H9 (cell line): ENCODE measurements at regions not wholly inside any gene's neighbourhood (a gene's known extent, or its start where the extent isn't known, plus 50 kb on each side); places are given as distances from the start of the nearest gene placed in this dataset.

ENCODE experiments used
- DNase-seq: peaks from one replicate; pipeline ENCODE4 v3.0.0-alpha.2; 2017
- H2AFZ ChIP-seq: one replicate; pipeline ENCODE4 v1.6.1; 2013; ENCODE audit warnings: mild to moderate bottlenecking, low read length, control low read depth, moderate library complexity
- H2AK5ac ChIP-seq: 2 replicates; pipeline ENCODE4 v1.6.1; 2013; ENCODE audit warnings: low read length, control low read depth, mixed read lengths; ENCODE audit not compliant: insufficient read length
- H2BK120ac ChIP-seq: one replicate; pipeline ENCODE4 v1.6.1; 2013; ENCODE audit warnings: low read depth, mild to moderate bottlenecking, low read length, control low read depth, inconsistent platforms; ENCODE audit not compliant: poor library complexity, severe bottlenecking
- H2BK12ac ChIP-seq: 2 replicates; pipeline ENCODE4 v1.6.1; 2013; ENCODE audit warnings: low read length, control low read depth, mixed read lengths, low read depth; ENCODE audit not compliant: insufficient read length
- H2BK15ac ChIP-seq: 2 replicates; pipeline ENCODE4 v1.6.1; 2013; ENCODE audit warnings: low read depth, low read length, control low read depth
- H2BK20ac ChIP-seq: one replicate; pipeline ENCODE4 v1.6.1; 2013; ENCODE audit warnings: low read depth, mild to moderate bottlenecking, low read length, control low read depth, inconsistent platforms; ENCODE audit not compliant: poor library complexity, severe bottlenecking
- H2BK5ac ChIP-seq: 2 replicates; pipeline ENCODE4 v1.6.1; 2013; ENCODE audit warnings: low read length, control low read depth, mixed read lengths; ENCODE audit not compliant: insufficient read length
- H3K14ac ChIP-seq: 2 replicates; pipeline ENCODE4 v1.6.1; 2013; ENCODE audit warnings: low read length, control low read depth; ENCODE audit not compliant: insufficient read depth
- H3K18ac ChIP-seq: 2 replicates; pipeline ENCODE4 v1.6.1; 2013; ENCODE audit warnings: low read depth, mild to moderate bottlenecking, mixed read lengths, low read length, control low read depth; ENCODE audit not compliant: insufficient read length
- H3K23ac ChIP-seq: 2 replicates; pipeline ENCODE4 v1.6.1; 2013; ENCODE audit warnings: low read length, control low read depth, mixed read lengths, low read depth; ENCODE audit not compliant: insufficient read length
- H3K23me2 ChIP-seq: 2 replicates; pipeline ENCODE4 v1.6.1; 2013; ENCODE audit warnings: low read depth, mild to moderate bottlenecking, mixed read lengths, low read length, control low read depth; ENCODE audit not compliant: insufficient read length, poor library complexity, severe bottlenecking
- H3K27ac ChIP-seq: 2 replicates; pipeline ENCODE4 v1.5.1; 2013; ENCODE audit warnings: low read length, control low read depth, mixed read lengths, low read depth; ENCODE audit not compliant: insufficient read length
- H3K27me3 ChIP-seq: 2 replicates; pipeline ENCODE4 v1.6.1; 2013; ENCODE audit warnings: low read length, control low read depth, inconsistent platforms; ENCODE audit not compliant: insufficient read depth
- H3K4ac ChIP-seq: 2 replicates; pipeline ENCODE4 v1.6.1; 2013; ENCODE audit warnings: low read depth, mild to moderate bottlenecking, control low read depth, inconsistent platforms, low read length, moderate library complexity
- H3K4me1 ChIP-seq: 2 replicates; pipeline ENCODE4 v1.6.1; 2013; ENCODE audit warnings: low read length, control low read depth, inconsistent platforms; ENCODE audit not compliant: insufficient read depth
- H3K4me2 ChIP-seq: 2 replicates; pipeline ENCODE4 v1.6.1; 2013; ENCODE audit warnings: low read length, control low read depth, mixed read lengths; ENCODE audit not compliant: insufficient read length, insufficient read depth
- H3K56ac ChIP-seq: 2 replicates; pipeline ENCODE4 v1.6.1; 2013; ENCODE audit warnings: low read depth, mild to moderate bottlenecking, mixed read lengths, low read length, control low read depth; ENCODE audit not compliant: insufficient read length
- H3K79me1 ChIP-seq: 2 replicates; pipeline ENCODE4 v1.6.1; 2013; ENCODE audit warnings: low read depth, mild to moderate bottlenecking, moderate library complexity, low read length, control low read depth, inconsistent platforms; ENCODE audit not compliant: insufficient read depth, poor library complexity, severe bottlenecking
- H3K79me2 ChIP-seq: 2 replicates; pipeline ENCODE4 v1.6.1; 2013; ENCODE audit warnings: low read length, control low read depth, inconsistent platforms; ENCODE audit not compliant: insufficient read depth
- H3K9ac ChIP-seq: 2 replicates; pipeline ENCODE4 v1.6.1; 2013; ENCODE audit warnings: low read length, control low read depth, mixed read lengths; ENCODE audit not compliant: insufficient read length; ENCODE audit errors: extremely low read depth
- H3K9me3 ChIP-seq: one replicate; pipeline ENCODE4 v1.6.1; 2013; ENCODE audit warnings: low read depth, low read length, inconsistent platforms; ENCODE audit not compliant: control insufficient read depth
- H3T11ph ChIP-seq: one replicate; pipeline ENCODE4 v1.6.1; 2013; ENCODE audit warnings: mild to moderate bottlenecking, low read length, control low read depth, inconsistent platforms
- H4K20me1 ChIP-seq: one replicate; pipeline ENCODE4 v1.6.1; 2013; ENCODE audit not compliant: control insufficient read depth, insufficient read length, insufficient read depth
- H4K5ac ChIP-seq: 2 replicates; pipeline ENCODE4 v1.6.1; 2013; ENCODE audit warnings: low read depth, mild to moderate bottlenecking, mixed read lengths, low read length, control low read depth; ENCODE audit not compliant: insufficient read length
- H4K8ac ChIP-seq: replicated peaks from 2 replicates; pipeline ENCODE4 v1.6.1; 2013; ENCODE audit warnings: low read length, control low read depth, mixed read lengths, low read depth; ENCODE audit not compliant: insufficient read length
- H4K91ac ChIP-seq: 2 replicates; pipeline ENCODE4 v1.6.1; 2013; ENCODE audit warnings: low read depth, mild to moderate bottlenecking, moderate library complexity, mixed read lengths, low read length, control low read depth; ENCODE audit not compliant: insufficient read length
- H3K27ac Mint-ChIP-seq, 3 experiments: 2 replicates in 2 of 3; 3 replicates in 1 of 3; pipeline ENCODE4 v1.8.0; 2020 to 2021; ENCODE audit warnings: mixed read lengths in 3 of 3, mild to moderate bottlenecking in 1 of 3, moderate library complexity in 1 of 3
- H3K27me3 Mint-ChIP-seq: 2 replicates; pipeline ENCODE4 v1.8.0; 2021; ENCODE audit warnings: low read depth, mild to moderate bottlenecking, moderate library complexity, mixed read lengths
- H3K36me3 Mint-ChIP-seq, 3 experiments: 2 replicates in 2 of 3; 3 replicates in 1 of 3; pipeline ENCODE4 v1.8.0; 2020 to 2021; ENCODE audit warnings: low read depth in 3 of 3, mixed read lengths in 3 of 3; ENCODE audit not compliant: insufficient read depth in 1 of 3
- H3K4me1 Mint-ChIP-seq, 2 experiments: 2 replicates each; pipeline ENCODE4 v1.8.0; 2020; ENCODE audit warnings: mixed read lengths in 2 of 2
- H3K4me3 Mint-ChIP-seq, 2 experiments: 2 replicates in 1 of 2; 3 replicates in 1 of 2; pipeline ENCODE4 v1.8.0; 2020 to 2021; ENCODE audit warnings: mild to moderate bottlenecking in 2 of 2, mixed read lengths in 2 of 2, moderate library complexity in 1 of 2
- H3K9me3 Mint-ChIP-seq, 2 experiments: 2 replicates in 1 of 2; 3 replicates in 1 of 2; pipeline ENCODE4 v1.8.0; 2020; ENCODE audit warnings: mild to moderate bottlenecking in 2 of 2, mixed read lengths in 2 of 2, moderate library complexity in 1 of 2
- CTCF ChIP-seq: fragments of 200-600 bp; sonication (generic); conservative IDR thresholded peaks from 3 replicates; pipeline ENCODE4 v1.8.0; 2021; ENCODE audit warnings: antibody characterized with exemption, mild to moderate bottlenecking
- WGBS: extraction: QIAGEN DNeasy Blood & Tissue Kit; methylation state at CpG from one replicate; pipeline ENCODE4 v1.1.7; 2013; ENCODE audit warnings: missing lambda C conversion rate, low lambda C conversion rate, mixed read lengths; ENCODE audit not compliant: insufficient read length; ENCODE audit errors: extremely low coverage; 5-methylcytosine and 5-hydroxymethylcytosine counted together

- no peak overlapping the region for H3K14ac ChIP-seq
- H3K27ac ChIP-seq, result no peak overlapping the region
- H3K56ac ChIP-seq, result no peak overlapping the region
- H3K4me2 ChIP-seq, result no peak overlapping the region
- no peaks in the 10 kb centered on the region for H3K79me1 ChIP-seq
- H4K8ac ChIP-seq, result no peak overlapping the region
- H3K4me3 Mint-ChIP-seq, result no peak overlapping the region; a peak in 1 of 5 replicates
- H4K20me1 ChIP-seq, result no peaks in the 10 kb centered on the region
- H3K27ac Mint-ChIP-seq, result no peak overlapping the region; a peak in 1 of 7 replicates
- no peaks in the 10 kb centered on the region for H3K4me1 ChIP-seq
- H2AFZ ChIP-seq, result no peak overlapping the region
- no CpG with 5 or more reads among the region's 4 CpGs for WGBS
- no peaks in the 10 kb centered on the region for H3K27me3 Mint-ChIP-seq
- H3K4ac ChIP-seq, result no peak overlapping the region
- DNase-seq, result no peak
- no peak overlapping the region for H2BK120ac ChIP-seq
- H2BK20ac ChIP-seq, result no peak overlapping the region
- H3K23ac ChIP-seq, result no peak overlapping the region
- no peaks in the 10 kb centered on the region for H3K27me3 ChIP-seq
- H3K9ac ChIP-seq, result no peak overlapping the region
- no peaks in the 10 kb centered on the region for H3K23me2 ChIP-seq
- H3K36me3 Mint-ChIP-seq, result peaks cover 0 to 12% (median 0%) of the 10 kb centered on the region in 3 experiments; a peak in 3 of 7 replicates
- H2BK12ac ChIP-seq, result no peak overlapping the region
- TF ChIP-seq CTCF, result no peak
- H3K79me2 ChIP-seq, result no peaks in the 10 kb centered on the region
- H2AK5ac ChIP-seq, result no peak overlapping the region
- no peak overlapping the region for H2BK15ac ChIP-seq
- H2BK5ac ChIP-seq, result no peak overlapping the region
- H3K9me3 Mint-ChIP-seq, result peaks cover 0 to 3% of the 10 kb centered on the region in 2 experiments; a peak in 1 of 5 replicates
- no peak overlapping the region for H4K5ac ChIP-seq
- H3K18ac ChIP-seq, result no peak overlapping the region
- no peaks in the 10 kb centered on the region for H3K9me3 ChIP-seq
- 0 out of 4 replicates have a peak, but pooled peaks cover 0 to 2% of the 10 kb centered on the region in 2 experiments for H3K4me1 Mint-ChIP-seq
- no peak overlapping the region for H3T11ph ChIP-seq
- H4K91ac ChIP-seq, result no peak overlapping the region
These were observed 173.0 kb downstream of the KLF12 start for GRCh38 chr13:73961181-73961580.
